DMS 273 (cell line): ENCODE measurements at regions not wholly inside any gene's neighbourhood (a gene's known extent, or its start where the extent isn't known, plus 50 kb on each side); places are given as distances from the start of the nearest gene placed in this dataset.

Source experiments
- DNase-seq: peaks from one replicate; lab custom pipeline; 2025; ENCODE audit not compliant: unreplicated experiment; lab: John Stamatoyannopoulos, UW

- DNase-seq, result no peak
Observed at GRCh38 chr20:58600756-58601155, 50.3 kb upstream of the STX16 start.

- no peak for DNase-seq
Observed at GRCh38 chr20:58599966-58600365, 51.1 kb upstream of the STX16 start.

DNA sequence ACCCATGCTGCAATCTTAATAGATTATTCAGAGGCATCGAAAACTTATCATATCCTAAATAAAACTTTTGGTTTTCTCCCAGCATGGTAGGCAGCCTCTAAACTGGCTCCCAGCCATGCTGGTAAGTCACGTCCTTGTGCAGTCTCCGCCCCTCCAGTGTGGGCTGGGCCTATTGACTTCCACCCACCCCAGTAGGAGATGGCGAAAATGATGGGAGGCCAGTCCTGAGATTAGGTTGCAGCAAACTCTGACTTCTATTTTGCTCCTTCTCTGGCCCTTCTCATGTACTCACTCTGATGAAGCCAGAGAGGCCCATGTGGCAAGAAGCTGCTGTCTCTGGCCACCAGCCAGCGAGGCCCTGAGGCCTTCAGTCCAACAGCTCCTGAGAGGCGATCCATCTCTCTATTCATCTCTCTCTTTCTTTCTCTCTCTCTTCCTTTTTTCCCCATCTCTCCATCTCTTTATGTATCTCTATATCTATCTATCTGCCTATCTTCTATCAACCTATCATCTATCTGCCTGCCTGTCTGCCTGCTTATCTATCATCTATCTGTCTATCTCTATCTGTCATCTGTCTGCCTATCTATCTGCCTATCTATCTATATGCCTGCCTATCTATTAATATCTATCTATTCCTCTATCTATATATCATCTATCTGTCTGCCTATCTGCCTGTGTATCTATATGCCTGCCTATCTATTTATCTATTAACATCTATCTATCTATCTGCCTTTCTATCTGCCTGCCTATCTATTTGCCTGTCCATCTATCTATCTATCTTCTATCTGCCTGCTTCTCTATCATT lies 52.7 kb upstream of the STX16 start:
- DNase-seq, result peak; percentile 58

DNA sequence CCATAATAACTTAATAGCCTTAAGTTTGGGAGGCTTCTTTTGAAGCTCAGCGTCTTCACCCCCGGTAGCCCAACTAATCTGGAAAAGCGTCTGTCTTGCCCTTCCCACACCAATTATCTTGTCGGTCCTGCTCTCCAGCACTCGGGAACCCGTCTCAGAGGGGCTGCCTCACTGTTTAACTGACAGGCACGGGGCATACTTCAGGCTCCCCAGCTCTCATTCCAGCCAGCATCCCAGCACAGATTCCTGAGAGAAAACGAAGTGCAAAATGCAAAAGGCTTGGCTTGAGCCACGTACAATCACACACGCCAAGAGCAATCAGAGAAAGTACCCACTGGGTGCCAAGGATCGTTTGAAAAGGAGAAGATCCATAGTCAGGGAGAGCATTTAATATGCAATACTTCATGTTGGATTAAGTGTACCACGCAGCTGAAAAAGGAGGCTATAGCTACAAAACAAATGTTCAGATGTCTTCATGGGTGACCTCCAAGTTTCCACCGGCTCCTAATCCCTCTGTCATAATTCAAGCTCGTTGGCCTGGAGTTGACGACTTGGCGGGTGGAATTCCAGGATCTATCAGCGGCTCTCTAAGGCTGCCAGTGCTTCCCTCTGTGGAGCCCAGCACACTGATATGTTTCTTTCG lies 53.7 kb upstream of the STX16 start:
- DNase-seq, result no peak

GRCh38 chr20:58596750-58597248 lies 54.3 kb upstream of the STX16 start:
- DNase-seq, result peak; percentile 44

DNA sequence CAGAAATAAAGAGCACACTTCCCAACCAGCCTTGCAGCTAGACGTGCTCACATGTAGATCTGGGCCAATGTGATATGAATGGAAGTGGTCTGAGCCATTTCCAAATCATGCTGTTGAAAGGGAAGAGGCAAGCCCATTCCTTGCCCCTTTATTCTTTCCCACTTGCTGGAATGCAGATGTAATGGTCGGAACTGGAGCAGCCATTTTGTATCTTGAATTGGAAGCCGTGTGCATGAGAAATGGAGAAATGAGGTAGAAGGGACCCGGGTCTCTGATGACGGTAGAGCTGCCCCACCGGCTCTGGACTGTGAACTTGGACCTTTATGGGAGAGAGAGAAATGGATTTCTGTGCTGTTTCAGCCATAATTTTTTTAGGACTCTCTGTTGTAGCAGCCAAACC lies 54.8 kb upstream of the STX16 start:
- no peak for DNase-seq

DNA sequence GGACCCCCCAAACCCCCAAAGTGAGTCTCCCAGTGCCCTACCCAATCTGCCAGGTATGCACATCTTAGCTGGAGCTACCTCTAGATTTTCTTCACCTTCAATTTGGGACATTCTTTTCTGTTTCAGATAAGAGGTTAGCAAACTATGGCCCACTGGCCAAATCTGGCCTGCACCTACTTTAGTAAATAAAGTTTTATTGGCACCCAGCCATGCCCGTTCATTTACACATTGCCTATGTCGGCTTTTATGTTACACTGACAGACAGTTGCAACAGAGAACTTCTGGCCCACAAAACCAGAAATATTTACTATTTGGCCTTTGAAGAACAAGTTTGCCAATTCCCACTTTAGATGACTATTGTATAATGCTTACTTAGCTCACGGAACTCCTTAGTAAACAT lies 55.9 kb upstream of the STX16 start:
- DNase-seq, result no peak

- DNase-seq, result no peak
Observed at GRCh38 chr20:58593880-58594638, 57.0 kb upstream of the STX16 start.

DNA sequence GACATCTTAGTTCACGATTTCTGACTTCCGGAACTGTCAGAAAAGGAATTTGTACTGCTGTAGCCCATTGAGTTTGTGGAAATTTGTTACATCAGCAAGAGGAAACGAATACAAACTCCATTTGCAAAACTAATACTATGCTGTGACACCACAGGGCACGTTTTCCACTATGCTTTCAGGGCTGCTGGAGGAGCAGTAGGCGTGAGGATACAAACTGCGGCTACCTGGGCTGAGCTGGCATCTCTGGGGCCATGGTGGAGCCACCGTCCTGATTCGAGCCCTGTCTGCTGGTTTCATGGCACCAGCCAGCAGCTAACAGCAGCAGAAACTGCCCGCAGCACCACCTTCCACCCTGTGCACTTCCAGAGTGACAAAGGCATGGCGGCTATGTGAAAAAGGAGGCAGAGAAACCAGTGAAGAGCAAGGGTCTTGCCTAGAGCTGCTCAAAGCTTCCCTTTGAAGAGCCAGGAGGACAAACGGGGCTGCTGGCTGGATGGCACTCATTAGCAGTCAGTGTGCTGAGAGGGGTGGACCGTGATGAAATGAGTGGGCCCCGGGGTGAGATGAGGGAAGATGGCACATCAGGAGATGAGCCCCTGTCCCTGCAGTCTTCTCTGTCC lies 58.9 kb upstream of the STX16 start:
- DNase-seq, result no peak

- no peak for DNase-seq
Observed at GRCh38 chr20:58590679-58591473, 60.2 kb upstream of the STX16 start.

GRCh38 chr20:58587467-58587866 lies 63.6 kb upstream of the STX16 start:
- DNase-seq, result no peak

DNA sequence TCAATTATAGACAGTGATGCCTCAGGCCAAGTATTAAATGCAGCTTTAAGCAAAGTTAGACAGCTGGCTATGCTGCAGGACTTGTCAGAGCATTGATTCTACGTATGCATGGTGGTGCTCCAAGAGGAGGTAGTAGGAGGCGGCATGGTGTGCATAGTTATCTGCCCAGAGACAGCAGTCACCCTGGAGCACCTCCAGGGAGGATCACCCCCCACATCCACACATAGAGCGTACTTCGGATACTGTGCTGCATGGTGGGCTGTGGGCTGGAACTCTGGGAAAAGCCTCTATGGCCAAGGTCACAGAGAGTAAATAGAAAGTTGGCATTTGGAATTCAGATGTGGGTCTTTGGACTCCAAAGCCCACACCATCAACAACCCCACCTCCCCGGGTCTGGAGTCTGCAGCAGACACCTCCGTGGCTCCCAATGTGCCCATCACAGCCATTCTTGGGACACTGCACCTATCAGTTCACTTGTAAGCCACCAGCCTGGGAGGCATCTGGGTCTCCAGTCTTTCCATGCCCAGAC lies 64.5 kb upstream of the STX16 start:
- DNase-seq, result no peak

- no peak for DNase-seq
Observed at GRCh38 chr20:58585753-58586540, 65.1 kb upstream of the STX16 start.

GRCh38 chr20:58584881-58585752 lies 66.0 kb upstream of the STX16 start:
- no peak for DNase-seq

DNA sequence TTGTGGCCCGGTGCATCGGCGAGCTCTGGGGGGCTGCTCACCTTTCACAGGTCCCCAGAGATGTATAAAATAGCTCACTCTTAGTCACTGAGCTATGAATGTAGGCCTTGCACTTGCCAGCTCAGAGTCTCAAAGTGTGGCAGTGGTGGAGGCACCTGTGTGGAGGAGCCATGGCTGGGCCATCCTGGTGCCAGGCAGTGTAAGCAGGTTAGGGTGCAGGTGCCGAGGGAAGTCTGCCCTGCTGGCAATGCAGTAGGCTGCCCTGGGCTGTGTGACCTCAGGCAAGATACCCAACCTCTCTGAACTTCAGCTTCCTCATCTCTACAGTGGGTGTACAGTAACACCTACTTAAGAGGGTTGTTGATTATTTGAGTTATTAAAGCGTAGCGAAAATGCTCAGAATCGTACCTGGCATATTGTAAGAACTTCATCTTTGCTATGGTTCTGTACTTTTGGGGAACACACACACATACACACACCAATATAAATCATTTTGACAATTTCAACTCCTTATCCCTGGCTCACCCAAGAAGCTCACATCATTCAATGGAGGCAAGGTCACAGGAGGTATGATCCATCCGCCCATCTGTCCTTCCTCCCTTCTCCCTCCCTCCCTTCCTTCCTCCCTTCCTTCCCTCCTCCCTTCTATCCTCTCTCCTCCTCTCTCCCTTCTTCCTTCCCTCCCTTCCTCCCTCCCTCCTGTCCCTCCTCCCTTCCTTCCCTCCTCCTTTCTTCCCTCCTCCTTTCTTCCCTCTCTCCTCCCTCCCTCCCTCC lies 66.8 kb upstream of the STX16 start:
- DNase-seq, result no peak

DNA sequence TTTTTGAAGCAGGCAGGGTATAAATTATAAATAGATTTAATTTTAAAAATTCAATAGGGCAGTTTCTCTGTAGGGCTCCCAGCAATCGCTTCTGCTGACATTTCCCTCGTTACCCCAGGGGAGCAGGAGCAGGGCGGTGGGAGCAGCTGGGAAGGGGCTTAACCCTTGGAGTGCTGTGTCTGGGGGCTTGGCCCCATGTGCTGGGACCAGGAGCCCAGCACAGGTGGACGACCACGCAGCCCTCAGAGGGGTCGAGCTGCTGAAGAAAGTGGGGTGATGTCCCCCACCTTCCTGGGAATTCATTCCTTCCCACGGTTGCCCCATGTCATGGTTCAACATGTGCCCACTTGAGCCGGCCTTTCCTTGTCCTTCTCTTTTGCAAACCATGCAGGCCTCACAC lies 67.5 kb upstream of the STX16 start:
- DNase-seq, result no peak

DNA sequence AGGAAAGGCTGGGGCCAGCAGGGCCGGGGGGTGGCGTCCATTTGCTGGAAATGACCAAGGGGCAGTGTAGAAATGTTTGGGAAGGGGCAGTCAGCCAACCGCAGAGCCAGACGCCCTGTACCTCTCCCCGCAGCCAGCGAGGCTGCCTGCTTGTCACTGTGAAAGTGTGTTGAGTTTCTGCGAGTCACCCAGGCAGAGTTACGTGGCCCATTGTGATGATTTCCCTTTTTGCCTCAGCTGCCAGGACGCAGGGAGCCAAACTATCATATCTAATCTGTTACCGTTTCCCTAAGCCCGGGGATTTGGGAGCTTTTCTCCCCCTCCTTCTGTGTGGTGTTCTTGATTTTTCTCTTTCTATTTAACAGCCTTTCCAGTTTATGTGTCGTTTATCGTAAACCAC lies 67.9 kb upstream of the STX16 start:
- DNase-seq, result no peak

DNA sequence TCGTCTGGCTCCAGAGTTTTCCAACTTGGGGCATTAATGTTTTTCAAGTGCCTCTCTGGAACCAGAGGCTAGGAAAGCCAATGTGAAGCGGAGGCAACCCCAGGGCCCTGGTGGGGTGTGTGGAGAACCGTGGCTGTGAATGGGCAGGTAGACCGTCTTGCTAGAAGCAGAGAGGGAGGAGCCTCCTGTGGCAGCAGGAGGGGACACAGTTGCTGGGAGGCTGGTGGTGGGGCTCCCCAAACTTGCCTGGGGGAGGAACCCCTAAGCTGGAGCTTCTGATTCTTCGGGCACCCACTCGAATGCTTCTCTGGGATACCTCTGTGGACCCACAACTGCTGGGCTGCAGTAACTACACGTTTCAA lies 65.3 kb upstream of the APCDD1L start:
- DNase-seq, result no peak
